Epithelial cell of prostate (primary cell): ENCODE measurements at regions not wholly inside any gene's neighbourhood (a gene's known extent, or its start where the extent isn't known, plus 50 kb on each side); places are given as distances from the start of the nearest gene placed in this dataset.
A peak's percentile ranks its signal among the peaks of the same experiment; 100 is the strongest.
"Not testable (repeated sequence)": the region's sequence is repeated elsewhere in the genome, so short reads cannot be mapped to it uniquely, and the experiment has no call there.

Experiments used
- DNase-seq: peaks from one replicate; pipeline ENCODE4 v3.0.0-alpha.2; 2011; ENCODE audit warnings: low read depth, low spot score
- H3K27ac ChIP-seq: fragments of 450-650 bp; 2 replicates; pipeline ENCODE4 v1.5.1; 2017; ENCODE audit warnings: mild to moderate bottlenecking

GRCh38 chr6:119501798-119502483 is 152.4 kb upstream of the MAN1A1 start:
- DNase-seq, result no peak
- H3K27ac ChIP-seq, result no peak overlapping the region

- no peak overlapping the region for H3K27ac ChIP-seq
- no peak for DNase-seq
Observed at GRCh38 chr6:119499797-119500196, 150.2 kb upstream of the MAN1A1 start.

GRCh38 chr6:119497988-119498727 is 148.6 kb upstream of the MAN1A1 start:
- H3K27ac ChIP-seq, result no peak overlapping the region
- no peak for DNase-seq

- H3K27ac ChIP-seq, result no peak overlapping the region
- no peak for DNase-seq
Observed at GRCh38 chr6:119495230-119495683, 145.7 kb upstream of the MAN1A1 start.

- DNase-seq, result peak; percentile 36
- no peak overlapping the region for H3K27ac ChIP-seq
Observed at GRCh38 chr6:119493980-119494379, 144.4 kb upstream of the MAN1A1 start.

- DNase-seq, H3K27ac ChIP-seq: not testable (repeated sequence)
Observed at GRCh38 chr6:119491112-119491511, 141.6 kb upstream of the MAN1A1 start.

- H3K27ac ChIP-seq, DNase-seq: not testable (repeated sequence)
Observed at GRCh38 chr6:119490050-119490449, 140.5 kb upstream of the MAN1A1 start.

- DNase-seq, result peak; percentile 96
- peak overlapping the region; percentile 38 for H3K27ac ChIP-seq
Observed at GRCh38 chr6:119484598-119484997, 135.0 kb upstream of the MAN1A1 start.

- H3K27ac ChIP-seq, result peak overlapping the region; percentile 38
- no peak for DNase-seq
Observed at GRCh38 chr6:119483908-119484307, 134.3 kb upstream of the MAN1A1 start.

GRCh38 chr6:119482850-119483285 is 133.3 kb upstream of the MAN1A1 start:
- DNase-seq, result no peak
- H3K27ac ChIP-seq, result no peak overlapping the region

GRCh38 chr6:119481976-119482375 is 132.4 kb upstream of the MAN1A1 start:
- DNase-seq, result no peak
- H3K27ac ChIP-seq, result no peak overlapping the region

- H3K27ac ChIP-seq, result no peak overlapping the region
- DNase-seq, result no peak
Observed at GRCh38 chr6:119480961-119481497, 131.5 kb upstream of the MAN1A1 start.

- DNase-seq, result peak; percentile 18
- no peak overlapping the region for H3K27ac ChIP-seq
Observed at GRCh38 chr6:119479860-119480655, 130.5 kb upstream of the MAN1A1 start.

GRCh38 chr6:119476554-119476953 is 127.0 kb upstream of the MAN1A1 start:
- no peak overlapping the region for H3K27ac ChIP-seq
- no peak for DNase-seq

GRCh38 chr6:119476024-119476423 is 126.5 kb upstream of the MAN1A1 start:
- DNase-seq, result no peak
- no peak overlapping the region for H3K27ac ChIP-seq

GRCh38 chr6:119470893-119471542 is 121.5 kb upstream of the MAN1A1 start:
- H3K27ac ChIP-seq, result no peak overlapping the region
- DNase-seq, result no peak

- no peak overlapping the region for H3K27ac ChIP-seq
- DNase-seq, result no peak
Observed at GRCh38 chr6:119467488-119468081, 118.0 kb upstream of the MAN1A1 start.

GRCh38 chr6:119466226-119466625 is 116.7 kb upstream of the MAN1A1 start:
- H3K27ac ChIP-seq, result no peak overlapping the region
- no peak for DNase-seq

- DNase-seq, result no peak
- H3K27ac ChIP-seq, result no peak overlapping the region
Observed at GRCh38 chr6:119463081-119463626, 113.6 kb upstream of the MAN1A1 start.
